Breast epithelium (tissue), 3 donors: ENCODE measurements at regions not wholly inside any gene's neighbourhood (a gene's known extent, or its start where the extent isn't known, plus 50 kb on each side); places are given as distances from the start of the nearest gene placed in this dataset.

Experiments
- POLR2A ChIP-seq: fragments of 450-650 bp; IDR thresholded peaks from one replicate; pipeline ENCODE4 v1.6.1; 2016; ENCODE audit warnings: antibody characterized with exemption, mild to moderate bottlenecking, moderate library complexity
- POLR2AphosphoS5 ChIP-seq, 3 donors: sonication (generic); formaldehyde crosslinking; IDR thresholded peaks; one replicate each; pipeline ENCODE4 v1.6.1; 2017; ENCODE audit warnings: antibody characterized with exemption in 3 of 3
- TF ChIP-seq, protein P1 (sequence below), 3 donors: fragments of 450-650 bp; IDR thresholded peaks; one replicate each; pipeline ENCODE4 v1.5.1; 2016 to 2017; ENCODE audit warnings: antibody characterized with exemption in 3 of 3, mild to moderate bottlenecking in 3 of 3, moderate library complexity in 3 of 3

DNA sequence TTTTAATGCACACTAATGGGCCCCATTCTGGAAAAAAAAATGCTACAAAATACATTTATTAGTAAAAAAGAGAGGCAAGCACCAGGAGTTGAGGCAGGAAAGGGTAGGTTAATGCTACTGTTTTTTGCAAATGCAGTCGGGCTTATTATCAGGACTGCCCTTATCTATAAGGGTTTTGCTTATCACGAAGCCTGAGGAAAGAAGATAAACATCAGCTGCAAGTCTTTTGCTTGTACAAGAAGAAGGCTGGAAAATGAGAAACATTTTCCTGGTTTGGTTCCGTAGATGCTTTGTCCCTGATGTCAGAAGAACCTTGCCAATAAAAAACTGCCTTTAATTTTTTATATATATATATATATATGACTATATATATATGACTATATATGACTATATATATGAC is 189.3 kb upstream of the VGLL2 start:
- TF ChIP-seq, protein P1, sequence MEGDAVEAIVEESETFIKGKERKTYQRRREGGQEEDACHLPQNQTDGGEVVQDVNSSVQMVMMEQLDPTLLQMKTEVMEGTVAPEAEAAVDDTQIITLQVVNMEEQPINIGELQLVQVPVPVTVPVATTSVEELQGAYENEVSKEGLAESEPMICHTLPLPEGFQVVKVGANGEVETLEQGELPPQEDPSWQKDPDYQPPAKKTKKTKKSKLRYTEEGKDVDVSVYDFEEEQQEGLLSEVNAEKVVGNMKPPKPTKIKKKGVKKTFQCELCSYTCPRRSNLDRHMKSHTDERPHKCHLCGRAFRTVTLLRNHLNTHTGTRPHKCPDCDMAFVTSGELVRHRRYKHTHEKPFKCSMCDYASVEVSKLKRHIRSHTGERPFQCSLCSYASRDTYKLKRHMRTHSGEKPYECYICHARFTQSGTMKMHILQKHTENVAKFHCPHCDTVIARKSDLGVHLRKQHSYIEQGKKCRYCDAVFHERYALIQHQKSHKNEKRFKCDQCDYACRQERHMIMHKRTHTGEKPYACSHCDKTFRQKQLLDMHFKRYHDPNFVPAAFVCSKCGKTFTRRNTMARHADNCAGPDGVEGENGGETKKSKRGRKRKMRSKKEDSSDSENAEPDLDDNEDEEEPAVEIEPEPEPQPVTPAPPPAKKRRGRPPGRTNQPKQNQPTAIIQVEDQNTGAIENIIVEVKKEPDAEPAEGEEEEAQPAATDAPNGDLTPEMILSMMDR (IDR thresholded peaks at IDR 0.05), result no peak
- TF ChIP-seq POLR2A (no peak), POLR2AphosphoS5 (IDR thresholded peaks at IDR 0.05) (no peak)
